HG03025 (cell line): ENCODE measurements at regions not wholly inside any gene's neighbourhood (a gene's known extent, or its start where the extent isn't known, plus 50 kb on each side); places are given as distances from the start of the nearest gene placed in this dataset.

ENCODE experiments used
- ATAC-seq: cut with Tn5 transposase; IDR thresholded peaks from one replicate; pipeline ENCODE4 v1.9.1; 2021; ENCODE audit warnings: mild to moderate bottlenecking, moderate library complexity; ENCODE audit not compliant: unreplicated experiment, low FRiP score

DNA sequence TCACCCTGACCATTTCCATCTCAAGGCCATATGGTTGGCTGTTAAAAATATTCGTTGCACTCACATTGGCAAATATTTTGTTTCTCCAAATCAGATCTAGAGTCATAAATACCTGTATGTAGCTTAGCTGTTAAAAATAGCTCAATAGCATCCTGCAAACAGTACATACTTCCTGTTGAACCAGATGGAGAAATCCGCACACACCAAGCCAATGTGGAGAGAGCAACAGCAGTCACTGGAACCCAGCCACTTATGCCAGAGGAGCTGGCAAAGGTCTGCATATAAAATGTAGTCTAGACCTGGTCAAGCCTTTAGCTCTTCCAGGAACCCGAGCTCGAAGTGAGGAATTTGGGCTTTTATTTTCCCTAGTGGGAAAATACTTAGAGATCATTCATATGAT, 146.4 kb upstream of the KCNJ16 start:
- ATAC-seq: no peak

GRCh38 chr17:69936996-69937395, 138.0 kb upstream of the KCNJ16 start:
- ATAC-seq: no peak

GRCh38 chr17:69943058-69943457, 132.0 kb upstream of the KCNJ16 start:
- ATAC-seq: no peak

DNA sequence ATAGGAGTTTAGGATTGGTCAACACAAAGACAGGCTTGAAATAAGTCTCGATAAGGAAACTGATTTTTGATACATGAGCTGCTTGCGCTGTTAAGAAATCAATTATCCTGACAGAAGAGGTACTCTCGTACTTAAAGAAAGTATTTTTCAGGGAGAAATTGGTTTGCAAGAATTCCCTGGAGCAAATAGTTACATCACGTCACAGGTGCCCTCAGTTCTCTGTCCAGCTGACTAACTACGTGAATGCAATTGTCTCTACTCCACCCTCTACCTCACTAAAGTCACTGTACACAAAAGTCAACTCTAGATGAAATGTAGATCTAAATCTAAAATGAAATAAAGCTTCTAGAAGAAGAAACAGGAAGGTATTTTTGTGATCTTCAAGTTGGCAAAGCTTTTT, 130.6 kb upstream of the KCNJ16 start:
- ATAC-seq: no peak

DNA sequence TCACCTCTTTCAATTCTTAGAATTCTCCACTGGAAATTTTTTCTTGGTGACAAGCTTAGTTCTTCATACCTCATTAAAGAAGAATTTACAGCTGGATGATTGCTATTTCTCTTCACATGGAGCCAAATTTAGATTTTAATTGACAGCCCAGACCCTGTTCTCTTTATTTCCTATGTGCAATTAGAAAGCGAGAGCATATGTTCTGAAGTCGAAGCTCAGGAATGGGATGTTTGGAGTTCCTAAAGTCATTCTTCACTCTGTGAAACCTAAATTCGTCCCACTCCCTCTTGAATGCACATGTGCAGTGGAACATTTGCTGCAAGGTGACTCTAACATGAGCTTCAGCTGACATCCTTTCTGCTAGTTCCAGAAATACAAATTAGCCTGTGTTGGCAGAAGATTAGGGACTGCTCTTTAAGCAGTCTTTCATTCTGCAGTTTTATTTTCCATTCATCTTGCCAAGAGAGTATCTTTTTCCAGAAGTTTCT, 129.3 kb upstream of the KCNJ16 start:
- no peak for ATAC-seq

DNA sequence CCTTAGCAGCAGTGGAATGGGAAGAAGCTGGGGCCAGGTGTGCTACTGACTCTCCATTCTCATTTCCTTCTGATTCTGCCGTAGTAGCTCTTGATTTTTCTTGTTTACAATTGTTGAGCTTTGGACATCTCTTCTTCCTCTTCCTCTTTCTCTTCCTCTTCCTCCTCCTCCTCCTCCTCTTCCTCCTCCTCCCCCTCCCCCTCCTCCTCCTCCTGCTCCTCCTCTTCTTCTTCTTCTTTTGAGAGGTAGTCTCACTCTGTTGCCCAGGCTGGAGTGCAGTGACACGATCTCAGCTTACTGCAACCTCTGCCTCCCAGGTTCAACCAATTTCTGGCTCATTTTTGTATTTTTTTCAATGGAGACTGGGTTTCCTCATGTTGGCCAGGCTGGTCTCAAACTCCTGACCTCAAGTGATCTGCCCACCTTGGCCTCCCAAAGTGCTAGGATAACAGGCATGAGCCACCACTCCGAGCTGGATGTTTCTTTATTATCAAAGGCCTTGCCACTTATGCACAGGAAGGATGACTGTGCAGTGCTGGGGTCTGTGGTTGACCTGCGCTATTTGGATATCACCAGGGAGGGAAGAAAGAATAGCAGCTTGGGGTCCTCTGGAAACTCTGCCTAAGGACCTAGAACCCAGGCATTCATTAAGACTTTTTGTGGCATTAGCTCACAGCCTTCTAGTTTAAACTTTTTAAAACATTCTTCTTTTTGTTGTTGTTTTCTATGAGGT, 127.8 kb upstream of the KCNJ16 start:
- ATAC-seq: no peak

DNA sequence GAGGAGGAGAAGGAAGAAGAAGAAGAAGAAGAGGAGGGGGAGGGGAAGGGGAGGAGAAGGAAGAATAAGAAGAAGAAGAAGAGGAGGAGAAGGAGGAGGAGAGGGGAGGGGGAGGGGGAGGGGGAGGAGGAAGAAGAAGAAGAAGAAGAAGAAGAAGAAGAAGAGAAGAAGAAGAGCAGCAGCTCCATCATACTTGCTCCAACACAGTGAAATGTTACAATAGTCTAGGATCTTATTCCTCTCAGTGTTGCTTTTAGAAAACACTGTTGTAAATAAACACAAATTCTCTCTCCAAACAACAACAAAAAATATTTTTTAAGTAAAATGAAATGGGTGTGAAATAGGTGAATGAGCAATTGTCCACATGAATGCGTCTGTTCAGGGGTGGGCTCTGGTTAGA, 126.6 kb upstream of the KCNJ16 start:
- ATAC-seq: no peak

GRCh38 chr17:69949496-69949895, 125.5 kb upstream of the KCNJ16 start:
- no peak for ATAC-seq

DNA sequence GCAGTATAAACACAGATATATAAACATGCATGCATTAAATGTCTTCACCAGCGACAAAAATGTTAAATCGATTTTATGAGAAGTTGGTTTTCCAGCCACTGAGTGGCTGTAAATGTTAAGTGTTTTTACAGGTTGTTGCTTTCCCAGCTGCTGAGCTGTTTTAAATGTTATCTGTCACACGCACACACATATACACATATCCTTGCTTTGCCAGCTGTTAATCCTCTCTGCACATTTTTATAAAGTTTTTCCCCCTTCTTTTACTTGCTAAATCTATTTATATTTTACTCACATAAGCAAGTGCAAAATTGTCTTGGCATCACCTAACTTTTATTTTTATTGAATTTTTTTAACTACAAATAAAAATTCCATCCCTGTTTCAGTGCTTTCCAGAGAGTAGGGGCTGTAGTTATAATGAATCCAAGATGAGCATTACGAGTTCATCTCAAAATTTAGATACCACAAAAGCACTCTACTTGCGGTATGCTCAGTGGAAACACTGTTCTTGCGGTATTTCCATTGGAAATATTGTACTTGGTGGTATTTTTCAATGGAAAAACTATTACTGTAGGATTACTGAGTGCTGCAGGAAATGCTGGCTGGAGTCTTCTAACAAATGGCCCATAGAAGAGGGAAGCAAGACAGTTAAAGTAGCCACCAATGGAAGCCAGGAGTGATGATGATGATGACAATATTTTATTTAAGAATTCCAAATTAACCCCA, 124.9 kb upstream of the KCNJ16 start:
- no peak for ATAC-seq

DNA sequence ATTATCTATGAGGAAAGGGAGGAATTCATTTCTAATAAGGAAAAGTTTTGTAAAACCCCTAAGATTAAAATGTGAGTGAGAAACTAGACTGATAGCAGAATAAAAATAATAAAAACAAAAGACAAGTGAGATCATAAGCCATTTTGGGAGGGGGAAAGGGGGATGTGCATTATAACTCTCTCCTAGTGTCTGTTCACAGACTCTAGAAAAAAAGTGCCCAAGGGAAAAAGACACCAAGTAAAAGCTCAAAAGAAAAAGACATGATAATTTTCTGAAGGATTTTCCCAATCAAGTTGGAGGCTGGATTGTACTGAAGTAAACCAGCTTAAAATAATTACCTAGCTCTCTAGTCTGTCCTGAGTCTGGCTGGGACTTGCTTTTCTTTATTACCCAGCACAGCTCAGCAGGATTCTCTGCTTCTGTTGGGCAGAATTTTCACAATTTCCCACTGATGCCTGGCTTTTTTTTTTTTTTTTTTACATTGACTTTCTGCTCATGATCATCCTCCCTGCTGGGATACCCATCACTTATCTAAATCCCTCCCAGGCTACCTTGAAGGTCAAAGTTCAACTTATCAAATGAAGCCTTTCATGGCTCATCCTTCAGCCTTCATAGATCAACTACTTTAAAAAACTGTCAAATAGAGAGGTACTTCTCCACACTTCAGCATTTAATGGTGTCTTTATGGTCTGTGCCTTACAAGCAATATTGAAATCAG, 124.2 kb upstream of the KCNJ16 start:
- ATAC-seq: no peak

GRCh38 chr17:69954241-69954925, 120.6 kb upstream of the KCNJ16 start:
- ATAC-seq: no peak

DNA sequence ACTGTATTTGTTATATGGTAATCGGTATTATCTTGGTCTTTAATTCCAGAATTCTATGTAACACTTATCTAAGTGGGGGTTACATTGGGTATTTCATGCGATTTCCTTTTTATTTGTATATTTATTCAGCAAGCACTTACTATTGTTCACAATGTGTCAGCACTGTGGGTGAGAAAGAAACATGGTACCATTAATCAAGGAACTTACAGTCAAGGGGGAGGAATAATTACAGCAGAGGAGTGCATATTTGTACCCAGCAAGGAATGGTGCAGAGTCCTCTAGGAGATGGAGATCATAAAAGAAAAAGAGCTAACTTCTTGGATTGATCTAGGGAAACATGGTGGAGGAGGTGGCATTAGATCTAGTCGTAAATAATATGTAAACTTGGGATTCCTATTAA, 117.0 kb upstream of the KCNJ16 start:
- ATAC-seq: no peak

GRCh38 chr17:69959283-69959682, 115.7 kb upstream of the KCNJ16 start:
- no peak for ATAC-seq

GRCh38 chr17:69960755-69961154, 114.3 kb upstream of the KCNJ16 start:
- no peak for ATAC-seq

GRCh38 chr17:69961501-69962145, 113.4 kb upstream of the KCNJ16 start:
- no peak for ATAC-seq

DNA sequence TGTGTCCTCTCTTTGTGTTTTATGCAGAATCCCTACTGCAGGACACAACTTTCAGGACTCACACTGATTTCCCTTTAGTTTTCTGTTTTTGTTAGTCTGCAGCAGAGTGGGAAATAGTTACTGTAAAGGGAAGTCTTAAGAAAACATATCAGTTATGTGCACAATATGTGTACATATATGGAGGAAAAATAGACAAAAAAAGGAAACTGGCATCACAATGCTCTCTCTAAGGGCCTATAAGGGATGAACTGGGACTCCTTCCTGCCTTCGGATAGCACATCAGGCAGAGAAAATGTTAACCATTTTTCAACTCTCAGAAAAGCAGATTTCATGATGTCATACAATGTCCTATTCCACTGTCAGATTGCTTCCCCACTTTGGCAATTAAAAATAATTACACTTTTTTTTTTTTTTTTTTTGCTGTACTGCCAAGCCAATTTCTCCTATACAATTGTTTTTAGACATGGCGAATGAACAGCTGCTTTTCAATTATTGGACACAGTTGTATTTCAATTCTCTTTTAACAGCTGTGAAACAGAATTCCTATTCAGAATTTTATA, 112.5 kb upstream of the KCNJ16 start:
- no peak for ATAC-seq

DNA sequence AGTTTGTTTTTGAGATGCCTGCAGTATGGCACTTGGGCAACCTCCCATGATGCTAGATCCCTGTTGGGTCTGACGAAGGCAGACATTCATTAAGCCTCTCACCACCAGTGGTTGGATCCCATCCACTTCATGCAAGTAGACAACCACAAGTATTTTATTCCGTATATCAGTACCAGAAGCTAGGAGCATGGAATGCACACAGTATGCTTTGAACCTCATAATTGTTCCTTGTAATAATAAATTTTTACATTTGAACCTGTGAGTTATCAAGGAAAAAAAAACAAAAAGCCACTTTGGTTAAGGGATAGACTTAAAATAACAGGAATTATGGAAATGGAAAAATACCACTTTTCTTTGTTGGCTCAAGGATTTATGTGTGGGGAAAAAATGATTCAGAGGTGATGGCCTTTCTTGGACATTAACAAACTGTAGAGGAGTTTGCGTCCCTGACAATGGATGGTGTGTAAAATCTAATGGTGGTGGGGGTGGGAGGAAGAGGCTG, 107.1 kb upstream of the KCNJ16 start:
- ATAC-seq: no peak

DNA sequence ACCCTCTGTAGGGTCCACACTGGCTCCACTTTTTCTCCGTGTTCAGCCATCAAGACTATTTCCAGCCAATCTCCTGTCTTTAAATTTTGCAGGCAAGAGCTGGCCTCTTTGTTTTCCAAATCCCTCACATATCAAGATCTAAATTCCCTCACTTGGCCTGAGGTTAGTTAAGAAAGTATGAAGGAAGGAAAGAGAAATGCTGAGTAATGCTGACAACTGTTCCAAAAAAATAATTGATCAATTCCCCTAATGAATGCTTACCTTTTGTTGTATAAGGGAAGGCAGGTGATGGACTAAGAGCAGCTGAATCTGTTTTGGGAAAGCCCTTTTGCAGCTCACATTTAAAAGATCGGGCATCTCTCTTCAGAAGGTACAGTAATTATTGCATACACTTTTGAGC, 105.1 kb upstream of the KCNJ16 start:
- no peak for ATAC-seq

DNA sequence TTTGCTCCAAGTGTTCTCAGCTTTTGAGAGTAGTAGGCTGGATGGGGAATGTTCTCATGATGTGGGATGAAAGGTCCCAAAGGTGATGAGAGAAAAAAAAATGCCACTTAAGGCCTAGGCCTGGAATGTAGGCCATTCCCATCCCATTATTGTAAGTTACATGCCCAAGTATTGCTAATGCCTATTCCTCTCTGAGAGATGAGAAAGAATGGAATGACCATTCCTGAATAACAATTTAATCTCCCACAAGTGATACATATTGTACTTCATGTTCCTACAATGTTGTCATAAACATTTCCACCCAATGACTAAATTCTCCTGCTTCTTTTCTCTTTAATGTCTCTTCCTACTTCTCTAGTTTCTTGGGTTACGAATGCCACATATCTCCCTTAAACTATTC, 102.8 kb upstream of the KCNJ16 start:
- no peak for ATAC-seq

DNA sequence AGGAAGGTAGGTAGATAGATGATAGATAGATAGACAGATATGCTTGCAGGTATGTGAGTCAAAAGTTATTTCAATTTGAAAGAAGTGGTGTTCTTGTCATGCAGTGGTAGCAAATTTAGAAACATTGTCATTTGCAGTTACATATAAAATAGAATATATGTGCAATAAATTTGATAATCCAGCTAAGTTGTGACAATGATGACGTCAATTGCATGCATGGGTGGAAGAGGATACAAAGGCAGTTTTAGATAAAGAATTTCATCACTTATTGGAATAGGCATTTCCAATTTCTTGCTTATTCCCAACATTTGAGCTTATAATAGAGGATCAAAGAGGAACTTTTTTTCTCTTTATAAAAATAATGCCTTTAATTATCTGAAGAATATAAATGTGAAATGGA, 99.2 kb upstream of the KCNJ16 start:
- no peak for ATAC-seq
